ENCODE measurements at regions not wholly inside any gene's neighbourhood (a gene's known extent, or its start where the extent isn't known, plus 50 kb on each side); places are given as distances from the start of the nearest gene placed in this dataset.
"Not testable (repeated sequence)": the region's sequence is repeated elsewhere in the genome, so short reads cannot be mapped to it uniquely, and the experiment has no call there.

DNA sequence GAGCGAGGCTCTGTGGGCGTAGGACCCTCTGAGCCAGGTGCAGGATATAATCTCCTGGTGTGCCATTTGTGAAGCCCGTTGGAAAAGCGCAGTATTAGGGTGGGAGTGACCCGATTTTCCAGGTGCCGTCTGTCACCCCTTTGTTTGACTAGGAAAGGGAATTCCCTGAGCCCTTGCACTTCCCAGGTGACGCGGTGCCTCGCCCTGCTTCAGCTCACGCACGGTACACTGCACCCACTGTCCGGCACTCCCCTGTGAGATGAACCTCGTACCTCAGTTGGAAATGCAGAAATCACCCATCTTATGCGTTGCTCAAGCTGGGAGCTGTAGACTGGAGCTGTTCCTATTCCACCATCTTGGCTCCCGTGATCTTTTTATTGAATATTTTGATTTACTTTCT, 576.0 kb upstream of the CPEB2 start:
- H3K9me3 Mint-ChIP-seq (ENCODE audit: insufficient read depth); POLR2A ChIA-PET; CTCF ChIA-PET; H3K36me3 Mint-ChIP-seq (ENCODE audit: low read depth); H3K4me3 Mint-ChIP-seq; H3K27ac Mint-ChIP-seq; ATAC-seq; H3K27me3 Mint-ChIP-seq (ENCODE audit: low read depth); H3K4me1 Mint-ChIP-seq (ENCODE audit: low read depth); DNase-seq: not testable (repeated sequence)

GRCh38 chr4:14428125-14428524, 574.2 kb upstream of the CPEB2 start:
- no peak overlapping the region for H3K4me3 Mint-ChIP-seq
- DNase-seq (no peak), ATAC-seq (no peak)
- ChIA-PET POLR2A (no interaction called here), CTCF (no interaction called here)
- H3K27ac Mint-ChIP-seq = no peak overlapping the region
- no peaks in the 10 kb centered on the region for H3K9me3 Mint-ChIP-seq (ENCODE audit: insufficient read depth)
- H3K4me1 Mint-ChIP-seq (ENCODE audit: low read depth) = peaks cover 1% of the 10 kb centered on the region
- no peaks in the 10 kb centered on the region for H3K27me3 Mint-ChIP-seq (ENCODE audit: low read depth)
- no peaks in the 10 kb centered on the region for H3K36me3 Mint-ChIP-seq (ENCODE audit: low read depth)

DNA sequence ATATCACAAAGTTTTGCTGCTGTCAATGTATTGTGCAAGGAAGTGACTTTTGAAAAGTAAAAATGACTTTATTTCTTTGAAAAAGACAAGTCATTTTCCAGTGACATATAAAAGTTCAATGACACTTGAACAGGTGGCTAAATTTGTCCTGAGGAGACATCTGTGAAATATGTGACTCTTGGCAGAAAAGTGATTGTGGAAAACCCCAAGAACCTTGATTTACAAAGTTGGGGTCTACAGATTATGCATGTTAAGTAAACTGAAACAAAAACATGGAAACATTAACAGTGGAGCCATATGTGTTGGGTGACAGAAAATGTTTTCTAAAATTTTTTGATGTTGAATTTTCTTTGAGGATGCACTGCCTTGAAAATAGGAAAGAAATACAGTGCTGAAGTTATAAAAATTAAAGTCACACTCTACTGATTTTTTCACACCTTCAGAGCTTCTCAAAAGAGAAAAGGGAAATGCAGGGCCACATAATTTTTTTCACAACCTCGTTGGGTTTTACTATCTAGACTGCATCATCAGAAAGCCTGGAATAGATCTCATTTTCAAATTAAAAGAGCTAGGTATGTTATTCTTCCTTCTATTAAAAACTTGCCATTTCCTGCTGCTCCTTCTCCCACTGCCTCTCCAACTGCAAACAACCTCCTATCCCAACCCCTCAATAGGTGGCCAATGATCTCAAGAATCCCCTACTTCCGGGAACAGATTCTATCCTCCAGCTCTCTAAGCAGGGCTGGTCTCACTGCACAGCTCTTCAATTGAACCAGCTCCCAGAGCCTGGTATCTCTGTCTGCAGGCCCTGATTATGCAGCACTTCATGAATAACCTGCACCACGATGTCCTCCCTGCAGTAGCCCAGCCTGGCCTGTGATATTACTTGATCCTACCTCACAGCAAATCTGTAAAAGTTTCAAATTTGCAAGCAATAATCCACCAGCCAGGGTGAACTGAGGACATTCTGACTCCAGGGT, 570.8 kb upstream of the CPEB2 start:
- DNase-seq = no peak
- Mint-ChIP-seq H3K36me3 (ENCODE audit: low read depth) (no peaks in the 10 kb centered on the region), H3K27me3 (ENCODE audit: low read depth) (no peaks in the 10 kb centered on the region), H3K27ac (no peak overlapping the region), H3K4me1 (ENCODE audit: low read depth) (peaks cover 1% of the 10 kb centered on the region), H3K4me3 (no peak overlapping the region), H3K9me3 (ENCODE audit: insufficient read depth) (no peaks in the 10 kb centered on the region)
- ATAC-seq = no peak
- CTCF ChIA-PET = no interaction called here
- POLR2A ChIA-PET = no interaction called here

DNA sequence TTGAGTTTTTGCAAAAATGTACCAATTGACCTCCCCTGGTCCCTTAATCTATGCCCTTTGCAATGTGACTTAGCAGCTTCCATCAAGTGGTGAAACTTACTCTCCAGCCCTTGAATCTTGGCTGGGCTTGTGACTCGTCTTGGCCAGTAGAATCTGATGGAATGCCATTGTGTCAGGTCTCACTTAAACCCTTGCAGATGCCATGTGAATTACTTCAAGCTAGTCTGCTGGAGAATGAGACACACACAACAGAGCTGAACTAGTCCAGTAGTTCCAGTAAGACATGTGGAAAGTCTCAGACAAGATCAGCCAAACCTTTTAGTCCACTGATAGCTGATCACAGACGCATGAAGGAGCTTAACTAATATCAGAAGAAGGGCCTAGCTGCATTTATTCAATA, 567.8 kb upstream of the CPEB2 start:
- ChIA-PET CTCF (no interaction called here), POLR2A (no interaction called here)

DNA sequence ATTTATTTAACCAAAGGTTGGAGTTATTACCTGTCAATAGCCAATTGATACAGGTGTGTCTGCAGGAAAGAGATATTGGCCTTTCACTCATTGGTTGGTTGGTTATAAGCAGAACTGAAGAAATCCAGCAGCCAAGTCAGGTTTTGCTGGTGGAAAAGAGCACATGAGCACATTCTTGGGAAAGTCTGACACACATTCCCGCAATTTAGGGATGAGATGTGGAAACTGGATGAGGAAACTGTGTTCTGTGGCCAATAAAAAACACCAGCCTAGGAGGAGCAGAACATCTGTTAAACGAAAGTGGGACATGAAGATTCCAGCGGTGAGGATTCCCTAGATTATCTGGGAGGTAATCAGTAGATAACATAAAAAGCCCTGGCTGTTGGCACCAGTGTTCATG, 567.4 kb upstream of the CPEB2 start:
- H3K4me3 Mint-ChIP-seq = no peak overlapping the region
- ChIA-PET POLR2A (no interaction called here), CTCF (no interaction called here)
- H3K27me3 Mint-ChIP-seq (ENCODE audit: low read depth) = no peaks in the 10 kb centered on the region
- no peak for DNase-seq
- no peak overlapping the region for H3K27ac Mint-ChIP-seq
- no peaks in the 10 kb centered on the region for H3K36me3 Mint-ChIP-seq (ENCODE audit: low read depth)
- no peaks in the 10 kb centered on the region for H3K4me1 Mint-ChIP-seq (ENCODE audit: low read depth)
- H3K9me3 Mint-ChIP-seq (ENCODE audit: insufficient read depth) = no peaks in the 10 kb centered on the region
- no peak for ATAC-seq

More for the DNA sequence above, 567.8 kb upstream of the CPEB2 start:
- H3K4me3 Mint-ChIP-seq = no peak overlapping the region
- no peaks in the 10 kb centered on the region for H3K27me3 Mint-ChIP-seq (ENCODE audit: low read depth)
- H3K9me3 Mint-ChIP-seq (ENCODE audit: insufficient read depth) = no peaks in the 10 kb centered on the region
- DNase-seq = no peak
- H3K27ac Mint-ChIP-seq = no peak overlapping the region
- no peak for ATAC-seq
- H3K36me3 Mint-ChIP-seq (ENCODE audit: low read depth) = no peaks in the 10 kb centered on the region
- no peaks in the 10 kb centered on the region for H3K4me1 Mint-ChIP-seq (ENCODE audit: low read depth)

GRCh38 chr4:14441561-14441960, 560.7 kb upstream of the CPEB2 start:
- H3K27me3 Mint-ChIP-seq (ENCODE audit: low read depth) = no peaks in the 10 kb centered on the region
- no peak overlapping the region for H3K4me3 Mint-ChIP-seq
- H3K4me1 Mint-ChIP-seq (ENCODE audit: low read depth) = no peaks in the 10 kb centered on the region
- ATAC-seq = no peak
- no peak for DNase-seq
- no peak overlapping the region for H3K27ac Mint-ChIP-seq
- CTCF ChIA-PET = no interaction called here
- H3K9me3 Mint-ChIP-seq (ENCODE audit: insufficient read depth) = no peaks in the 10 kb centered on the region
- POLR2A ChIA-PET = no interaction called here
- no peaks in the 10 kb centered on the region for H3K36me3 Mint-ChIP-seq (ENCODE audit: low read depth)

GRCh38 chr4:14445882-14446281, 556.4 kb upstream of the CPEB2 start:
- ChIA-PET CTCF (no interaction called here), POLR2A (no interaction called here)
- no peak for ATAC-seq
- Mint-ChIP-seq H3K4me3 (no peak overlapping the region), H3K4me1 (ENCODE audit: low read depth) (no peaks in the 10 kb centered on the region), H3K27ac (no peak overlapping the region), H3K36me3 (ENCODE audit: low read depth) (no peaks in the 10 kb centered on the region), H3K27me3 (ENCODE audit: low read depth) (no peaks in the 10 kb centered on the region), H3K9me3 (ENCODE audit: insufficient read depth) (no peaks in the 10 kb centered on the region)
- no peak for DNase-seq

- Mint-ChIP-seq H3K27me3 (ENCODE audit: low read depth) (no peaks in the 10 kb centered on the region), H3K4me3 (no peak overlapping the region), H3K9me3 (ENCODE audit: insufficient read depth) (no peaks in the 10 kb centered on the region), H3K4me1 (ENCODE audit: low read depth) (no peaks in the 10 kb centered on the region), H3K36me3 (ENCODE audit: low read depth) (no peaks in the 10 kb centered on the region), H3K27ac (no peak overlapping the region)
- ATAC-seq (no peak), DNase-seq (no peak)
- ChIA-PET POLR2A (no interaction called here), CTCF (no interaction called here)
Observed at GRCh38 chr4:14446311-14446710, 556.0 kb upstream of the CPEB2 start.

DNA sequence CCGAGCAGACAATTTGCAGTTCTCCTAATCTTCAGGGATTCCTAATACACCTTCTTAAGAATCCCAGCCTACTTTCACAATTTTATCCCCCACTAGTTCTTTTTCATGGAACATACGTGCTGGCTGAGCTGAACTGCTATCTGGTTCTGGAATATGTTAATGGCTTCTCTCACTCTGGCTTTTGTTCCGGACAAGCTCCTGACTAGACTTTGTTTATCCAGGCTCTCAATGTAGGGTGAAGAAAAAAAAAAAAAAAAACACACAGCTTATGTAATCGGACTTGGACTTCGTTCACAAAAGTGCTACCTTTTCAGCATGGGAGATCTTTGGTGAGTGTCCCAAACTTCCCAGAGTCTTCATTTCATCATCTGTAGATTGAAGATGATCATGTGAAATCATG, 555.4 kb upstream of the CPEB2 start:
- Mint-ChIP-seq H3K27me3 (ENCODE audit: low read depth) (no peaks in the 10 kb centered on the region), H3K4me3 (no peak overlapping the region), H3K9me3 (ENCODE audit: insufficient read depth) (no peaks in the 10 kb centered on the region), H3K27ac (no peak overlapping the region), H3K4me1 (ENCODE audit: low read depth) (no peaks in the 10 kb centered on the region), H3K36me3 (ENCODE audit: low read depth) (no peaks in the 10 kb centered on the region)
- ChIA-PET POLR2A (no interaction called here), CTCF (no interaction called here)
- DNase-seq (no peak), ATAC-seq (no peak)

- ATAC-seq = no peak
- Mint-ChIP-seq H3K4me3 (no peak overlapping the region), H3K9me3 (ENCODE audit: insufficient read depth) (no peaks in the 10 kb centered on the region), H3K4me1 (ENCODE audit: low read depth) (no peaks in the 10 kb centered on the region), H3K27ac (no peak overlapping the region), H3K36me3 (ENCODE audit: low read depth) (no peaks in the 10 kb centered on the region), H3K27me3 (ENCODE audit: low read depth) (no peaks in the 10 kb centered on the region)
- no peak for DNase-seq
- ChIA-PET CTCF (no interaction called here), POLR2A (no interaction called here)
Observed at GRCh38 chr4:14449308-14449707, 553.0 kb upstream of the CPEB2 start.

GRCh38 chr4:14452001-14452400, 550.3 kb upstream of the CPEB2 start:
- ChIA-PET CTCF (no interaction called here), POLR2A (no interaction called here)
- H3K36me3 Mint-ChIP-seq (ENCODE audit: low read depth) = no peaks in the 10 kb centered on the region
- ATAC-seq (no peak), DNase-seq (no peak)
- H3K9me3 Mint-ChIP-seq (ENCODE audit: insufficient read depth) = no peaks in the 10 kb centered on the region
- no peaks in the 10 kb centered on the region for H3K27me3 Mint-ChIP-seq (ENCODE audit: low read depth)
- no peak overlapping the region for H3K4me3 Mint-ChIP-seq
- H3K4me1 Mint-ChIP-seq (ENCODE audit: low read depth) = no peaks in the 10 kb centered on the region
- H3K27ac Mint-ChIP-seq = no peak overlapping the region

- Mint-ChIP-seq H3K27ac (no peak overlapping the region), H3K27me3 (ENCODE audit: low read depth) (no peaks in the 10 kb centered on the region), H3K36me3 (ENCODE audit: low read depth) (no peaks in the 10 kb centered on the region), H3K4me1 (ENCODE audit: low read depth) (no peaks in the 10 kb centered on the region), H3K9me3 (ENCODE audit: insufficient read depth) (no peaks in the 10 kb centered on the region), H3K4me3 (no peak overlapping the region)
- ChIA-PET POLR2A (no interaction called here), CTCF (no interaction called here)
- DNase-seq (no peak), ATAC-seq (no peak)
Observed at GRCh38 chr4:14452764-14453163, 549.5 kb upstream of the CPEB2 start.

DNA sequence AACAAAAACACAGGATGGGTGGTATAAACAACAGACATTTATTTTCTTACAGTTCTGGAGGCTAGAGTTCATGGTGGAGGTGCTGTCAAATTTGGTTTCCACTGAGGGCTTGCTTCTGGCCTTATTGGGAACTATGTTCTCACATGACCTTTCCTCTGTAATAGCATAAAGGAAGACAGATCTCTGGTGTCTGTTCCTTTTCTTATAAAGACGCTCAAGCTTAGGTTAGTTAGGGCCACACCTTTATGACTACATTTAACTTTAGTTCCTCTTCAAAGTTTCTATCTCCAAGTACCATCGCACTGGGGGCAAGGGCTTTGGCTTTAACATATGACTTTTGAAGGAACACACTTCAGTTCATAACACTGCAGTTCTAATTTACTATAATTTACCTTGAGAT, 543.8 kb upstream of the CPEB2 start:
- DNase-seq (no peak), ATAC-seq (no peak)
- Mint-ChIP-seq H3K9me3 (ENCODE audit: insufficient read depth) (no peaks in the 10 kb centered on the region), H3K4me1 (ENCODE audit: low read depth) (no peaks in the 10 kb centered on the region), H3K27me3 (ENCODE audit: low read depth) (no peaks in the 10 kb centered on the region), H3K36me3 (ENCODE audit: low read depth) (no peaks in the 10 kb centered on the region), H3K27ac (no peak overlapping the region), H3K4me3 (no peak overlapping the region)
- CTCF ChIA-PET = no interaction called here
- POLR2A ChIA-PET = no interaction called here
